GM10266 (cell line): ENCODE measurements at regions not wholly inside any gene's neighbourhood (a gene's known extent, or its start where the extent isn't known, plus 50 kb on each side); places are given as distances from the start of the nearest gene placed in this dataset.
"Not testable (repeated sequence)": the region's sequence is repeated elsewhere in the genome, so short reads cannot be mapped to it uniquely, and the experiment has no call there.

Experiments
- DNase-seq: peaks from one replicate; pipeline ENCODE4 v3.0.0; 2012; ENCODE audit errors: extremely low spot score

GRCh38 chr2:87418823-87419822 is 328.8 kb upstream of the PLGLB2 start:
- DNase-seq: not testable (repeated sequence)

- DNase-seq: not testable (repeated sequence)
These were observed 327.9 kb upstream of the PLGLB2 start for GRCh38 chr2:87419980-87420379.

GRCh38 chr2:87420954-87421353 is 326.9 kb upstream of the PLGLB2 start:
- DNase-seq: not testable (repeated sequence)

- not testable (repeated sequence) for DNase-seq
These were observed 323.8 kb upstream of the PLGLB2 start for GRCh38 chr2:87423796-87424762.

- not testable (repeated sequence) for DNase-seq
These were observed 323.1 kb upstream of the PLGLB2 start for GRCh38 chr2:87424763-87425154.

GRCh38 chr2:87425191-87425590 is 322.7 kb upstream of the PLGLB2 start:
- not testable (repeated sequence) for DNase-seq

- not testable (repeated sequence) for DNase-seq
These were observed 322.2 kb upstream of the PLGLB2 start for GRCh38 chr2:87425717-87426116.

GRCh38 chr2:87428452-87429130 is 319.3 kb upstream of the PLGLB2 start:
- not testable (repeated sequence) for DNase-seq

GRCh38 chr2:87429206-87429930 is 318.5 kb upstream of the PLGLB2 start:
- not testable (repeated sequence) for DNase-seq

GRCh38 chr2:87429931-87430275 is 318.0 kb upstream of the PLGLB2 start:
- DNase-seq: not testable (repeated sequence)

- not testable (repeated sequence) for DNase-seq
These were observed 316.8 kb upstream of the PLGLB2 start for GRCh38 chr2:87431051-87431450.

GRCh38 chr2:87432711-87433453 is 315.0 kb upstream of the PLGLB2 start:
- not testable (repeated sequence) for DNase-seq

- not testable (repeated sequence) for DNase-seq
These were observed 311.9 kb upstream of the PLGLB2 start for GRCh38 chr2:87436007-87436406.

GRCh38 chr2:87437701-87438260 is 310.1 kb upstream of the PLGLB2 start:
- not testable (repeated sequence) for DNase-seq

- DNase-seq: not testable (repeated sequence)
These were observed 309.0 kb upstream of the PLGLB2 start for GRCh38 chr2:87438780-87439454.

GRCh38 chr2:87439617-87440204 is 308.2 kb upstream of the PLGLB2 start:
- DNase-seq: not testable (repeated sequence)

- not testable (repeated sequence) for DNase-seq
These were observed 307.2 kb upstream of the PLGLB2 start for GRCh38 chr2:87440650-87441049.

- DNase-seq: not testable (repeated sequence)
These were observed 306.5 kb upstream of the PLGLB2 start for GRCh38 chr2:87441375-87441774.
